H4 (cell line): ENCODE measurements at regions not wholly inside any gene's neighbourhood (a gene's known extent, or its start where the extent isn't known, plus 50 kb on each side); places are given as distances from the start of the nearest gene placed in this dataset.

ENCODE experiments used
- DNase-seq: peaks from one replicate; pipeline ENCODE4 v3.0.0-alpha.2; 2015; ENCODE audit warnings: low spot score

DNA sequence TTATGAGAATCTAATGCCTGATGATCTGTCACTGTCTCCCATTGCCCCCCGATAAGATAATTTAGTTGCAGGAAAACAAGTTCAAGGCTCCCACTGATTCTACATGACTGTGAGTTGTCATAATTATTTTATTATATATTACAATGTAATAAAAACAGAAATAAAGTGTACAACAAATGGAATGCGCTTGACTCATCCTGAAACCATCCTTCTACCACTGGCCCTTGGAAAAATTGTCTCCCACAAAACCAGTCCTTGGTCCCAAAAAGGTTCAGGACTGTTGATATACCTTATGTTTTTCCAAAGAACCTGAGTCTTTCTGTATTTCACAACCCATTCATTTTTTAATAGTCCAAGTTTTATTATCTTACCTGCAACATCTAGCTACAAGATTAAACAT lies 403.5 kb downstream of the TAF11L14 start:
- no peak for DNase-seq

DNA sequence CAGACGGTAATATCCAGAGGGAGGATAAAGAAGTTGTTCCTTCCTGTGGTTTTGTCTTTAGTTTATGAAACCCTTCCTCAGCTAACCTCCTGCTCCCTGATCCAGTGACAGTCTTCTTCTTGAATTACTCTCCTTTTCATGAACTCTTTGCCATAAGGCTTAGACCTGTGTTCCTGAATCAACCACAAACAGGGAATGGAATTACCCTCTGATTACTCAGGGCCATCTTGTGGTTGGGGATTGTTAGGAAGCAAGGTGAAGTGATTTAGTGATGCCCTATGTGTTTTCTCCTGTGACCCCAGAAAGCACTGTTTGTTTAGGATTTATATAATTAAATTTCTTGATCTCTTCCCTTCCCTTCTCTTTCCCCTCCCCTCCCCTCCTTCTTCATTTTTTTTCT lies 409.1 kb downstream of the TAF11L14 start:
- peak; percentile 81 for DNase-seq

DNA sequence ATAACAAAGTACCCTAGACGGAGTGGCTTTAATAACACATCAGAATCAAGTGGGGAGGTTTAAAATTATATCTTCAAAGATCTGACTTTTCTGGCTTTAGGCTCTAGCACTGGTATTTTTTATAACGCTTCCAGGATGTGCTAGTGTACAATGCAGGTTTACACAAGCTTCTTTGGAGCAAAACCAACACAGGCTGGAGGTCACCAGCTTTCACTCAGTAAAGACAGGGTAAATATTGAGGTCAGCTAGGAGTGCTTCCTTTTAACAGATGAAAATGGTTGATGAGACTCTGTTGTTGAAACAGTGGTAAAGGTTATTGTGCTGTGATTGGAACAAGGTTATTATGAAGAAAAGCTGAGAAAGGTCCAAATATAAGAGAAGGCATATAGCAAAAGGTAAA lies 414.2 kb downstream of the TAF11L14 start:
- no peak for DNase-seq

DNA sequence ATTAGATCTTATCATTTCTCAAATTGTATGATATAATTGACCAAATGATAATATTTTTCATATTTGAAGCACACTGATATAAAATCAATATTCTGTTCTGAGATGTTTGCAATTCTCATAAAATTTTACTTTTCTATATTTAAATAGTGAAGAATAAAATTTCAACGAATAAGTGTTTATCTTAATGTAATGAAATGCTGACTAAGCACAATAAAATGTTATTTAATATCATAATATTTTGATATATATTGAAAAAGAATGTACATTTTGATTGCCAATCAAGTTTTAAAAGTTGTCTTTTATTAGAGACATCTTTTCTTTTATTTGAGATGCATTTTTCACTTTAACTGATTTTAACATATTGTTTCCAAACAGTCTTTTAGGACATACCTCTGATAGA lies 416.1 kb downstream of the TAF11L14 start:
- DNase-seq = no peak

DNA sequence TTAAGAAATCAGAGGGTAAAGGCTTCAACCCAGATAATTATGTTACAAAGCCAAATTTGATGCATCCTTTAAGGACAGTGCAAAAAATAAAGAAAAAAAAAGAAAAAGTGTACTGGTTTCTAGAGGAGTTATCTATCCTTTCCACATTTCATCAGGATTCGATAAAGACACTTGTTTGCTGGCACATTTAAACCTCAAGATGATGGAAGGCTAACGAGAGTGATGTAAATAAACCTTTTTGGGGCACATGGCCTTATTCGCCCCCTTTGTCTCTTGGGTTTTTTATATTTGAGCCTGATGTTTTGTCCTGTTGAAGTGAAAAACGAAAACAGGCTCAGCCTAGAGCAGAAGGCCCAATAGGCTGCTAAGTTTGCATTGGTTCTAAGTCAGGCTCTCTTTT lies 416.5 kb downstream of the TAF11L14 start:
- DNase-seq = no peak

DNA sequence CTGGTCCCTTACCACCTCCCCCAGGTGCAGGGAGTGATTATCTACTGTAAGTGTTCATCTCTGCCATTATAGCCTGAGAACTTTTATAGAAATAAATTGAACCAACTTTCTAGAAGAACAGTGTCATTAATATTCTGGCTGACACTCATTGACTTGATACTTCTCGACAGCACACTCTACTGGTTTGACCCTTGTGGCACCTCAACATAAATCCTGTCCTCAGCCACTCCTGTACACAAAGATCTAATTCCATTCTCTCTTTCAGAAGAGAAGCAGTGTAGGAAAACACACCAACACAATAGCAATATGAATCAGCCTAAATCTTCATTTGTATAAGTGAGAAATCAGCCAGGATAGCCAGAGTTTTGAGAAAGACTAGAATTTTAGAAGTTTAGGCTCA lies 417.7 kb downstream of the TAF11L14 start:
- peak; percentile 12 for DNase-seq

DNA sequence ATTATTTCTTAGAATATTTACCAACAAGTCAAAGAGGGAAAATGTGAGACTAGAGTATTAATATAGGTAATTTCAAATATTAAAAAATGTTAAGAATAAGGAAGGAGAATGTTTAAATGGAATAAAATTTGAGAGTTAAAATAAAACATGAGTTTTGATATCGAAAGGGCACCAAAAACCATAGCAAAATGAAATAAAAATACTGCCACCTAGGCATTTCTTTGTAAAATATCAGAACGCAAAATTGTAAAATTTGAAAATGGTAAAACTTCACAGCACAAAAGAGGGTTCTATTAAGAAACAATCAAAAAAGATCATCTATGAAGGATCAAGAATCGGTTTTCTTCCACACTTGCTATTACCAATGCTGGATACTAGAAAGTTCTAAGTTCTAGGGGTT lies 418.3 kb downstream of the TAF11L14 start:
- no peak for DNase-seq

DNA sequence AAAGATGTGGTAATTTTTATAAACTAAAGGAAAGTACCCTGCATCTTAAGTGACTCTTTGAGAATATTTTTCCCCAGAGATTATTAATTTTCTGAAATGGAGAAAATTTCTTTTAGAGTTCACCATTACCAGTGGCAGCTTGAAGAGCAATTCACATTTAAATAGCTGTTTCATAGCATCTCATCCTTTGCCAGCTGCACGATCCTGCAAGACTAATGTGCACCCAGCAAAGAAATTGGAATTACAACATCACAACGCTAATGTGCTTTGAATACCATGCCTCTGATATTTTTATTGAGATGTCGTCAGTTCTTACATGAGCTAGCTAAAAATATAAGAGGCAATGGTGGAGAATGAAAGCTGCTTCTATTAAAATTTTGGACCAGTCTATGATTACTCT lies 423.5 kb downstream of the TAF11L14 start:
- DNase-seq = no peak

DNA sequence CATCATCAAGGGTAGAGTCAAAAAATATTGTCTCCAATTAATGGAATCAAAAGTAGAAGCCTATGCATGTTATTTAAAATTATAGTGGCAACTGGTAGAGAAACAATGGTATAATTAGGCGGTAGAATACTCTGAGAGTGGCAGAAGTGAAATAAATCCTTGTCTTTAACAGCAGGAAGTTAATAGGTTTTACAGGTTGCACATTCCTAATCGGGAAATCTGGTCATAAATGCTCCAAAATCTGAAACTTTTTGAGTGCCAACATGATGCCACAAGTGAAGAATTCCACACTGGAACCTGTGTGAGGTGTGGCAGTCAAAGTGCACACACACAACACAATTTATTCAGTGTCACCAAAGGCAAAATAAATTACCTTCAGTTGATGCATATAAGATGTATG lies 433.4 kb downstream of the TAF11L14 start:
- DNase-seq = no peak

DNA sequence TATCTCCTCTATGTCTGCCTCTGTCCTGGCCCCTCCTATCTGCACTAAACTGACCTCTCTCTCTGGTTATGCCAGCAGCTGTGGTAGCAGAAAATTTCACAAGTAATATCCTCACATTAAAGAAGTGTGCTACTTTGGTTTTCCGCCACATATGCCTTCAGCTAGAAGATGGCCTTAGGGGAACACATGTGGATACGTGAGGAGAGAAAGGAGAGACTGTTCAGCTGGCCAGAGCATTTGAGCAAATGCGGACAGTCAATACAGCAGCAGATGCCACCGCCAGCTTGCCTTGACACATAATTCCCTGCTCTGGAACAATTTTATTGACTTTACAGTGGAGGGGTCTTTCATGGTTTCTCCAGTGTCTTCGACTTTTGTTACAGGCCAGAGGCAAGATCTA lies 434.6 kb downstream of the TAF11L14 start:
- DNase-seq = no peak

DNA sequence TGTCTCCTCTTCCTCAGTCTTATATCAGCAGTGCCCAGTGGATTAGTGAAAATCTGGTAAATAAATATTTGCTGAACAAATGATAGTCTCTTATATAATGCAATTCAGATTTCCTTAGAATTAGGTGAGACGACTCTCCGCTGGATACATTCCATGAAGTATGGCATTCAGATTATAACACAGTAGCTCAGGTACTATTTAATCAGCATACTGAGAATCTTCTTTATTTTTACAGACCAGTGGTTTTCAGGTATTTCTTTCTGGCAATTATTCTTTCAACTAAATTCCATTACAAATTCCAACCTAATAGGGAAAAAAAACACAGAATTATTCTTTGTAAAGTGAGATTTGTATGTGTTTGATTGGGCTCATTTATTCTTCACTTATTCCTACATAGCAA lies 435.5 kb downstream of the TAF11L14 start:
- DNase-seq = no peak

DNA sequence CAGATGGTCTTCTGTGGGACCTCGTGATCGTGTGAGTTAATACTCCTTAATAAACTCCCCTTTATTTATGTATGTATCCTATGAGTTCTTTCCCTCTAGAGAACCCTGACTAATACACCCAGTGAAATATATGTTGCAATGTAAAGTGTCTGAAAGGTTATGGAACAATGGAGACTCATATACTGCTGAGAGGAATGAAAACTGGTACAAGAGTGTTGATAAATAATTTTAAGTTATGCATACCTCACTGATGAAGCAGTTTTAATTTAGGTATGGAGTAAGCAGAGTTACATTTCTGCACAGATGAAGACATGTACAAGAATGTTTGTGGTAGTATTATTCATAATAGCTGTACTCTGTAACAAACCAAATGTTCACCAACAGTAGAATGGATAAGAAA lies 438.3 kb downstream of the TAF11L14 start:
- no peak for DNase-seq

DNA sequence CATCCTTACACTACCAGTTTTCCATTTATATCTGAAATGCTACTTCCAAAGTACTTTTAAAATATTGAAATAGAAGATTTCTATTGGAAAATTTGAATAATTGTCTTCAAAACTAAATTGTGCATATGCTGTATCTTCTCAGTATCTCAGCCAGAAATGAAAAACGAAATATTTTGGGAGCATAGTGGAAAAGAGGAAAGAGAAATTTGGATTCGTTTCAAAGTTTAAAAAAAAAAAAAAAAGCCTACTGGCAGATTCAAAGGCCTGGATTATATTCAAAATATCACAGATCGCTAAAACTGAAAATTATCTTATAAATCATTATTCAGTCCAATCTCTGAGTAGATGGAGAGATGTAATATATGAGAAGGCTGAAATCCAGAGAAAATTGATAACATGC lies 440.7 kb downstream of the TAF11L14 start:
- DNase-seq = no peak

DNA sequence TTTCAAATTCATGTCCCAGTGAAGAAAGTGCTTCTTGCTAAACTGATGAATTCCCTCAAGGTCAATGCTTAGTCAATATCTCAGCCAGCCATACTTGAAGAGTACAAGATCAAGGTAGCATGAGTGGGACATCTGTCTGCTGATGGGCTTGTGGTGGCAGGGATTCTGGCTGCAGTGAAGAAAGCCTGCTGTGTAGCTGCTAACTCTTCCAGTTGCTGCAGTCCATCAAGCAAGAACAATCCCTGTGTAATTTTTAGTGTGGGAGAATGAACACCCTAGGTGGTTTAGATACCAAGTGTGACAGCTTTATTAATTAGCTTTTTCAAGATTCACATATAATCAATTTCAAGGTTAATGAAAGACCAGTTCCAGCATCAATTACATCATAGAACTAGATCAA lies 443.9 kb downstream of the TAF11L14 start:
- no peak for DNase-seq

DNA sequence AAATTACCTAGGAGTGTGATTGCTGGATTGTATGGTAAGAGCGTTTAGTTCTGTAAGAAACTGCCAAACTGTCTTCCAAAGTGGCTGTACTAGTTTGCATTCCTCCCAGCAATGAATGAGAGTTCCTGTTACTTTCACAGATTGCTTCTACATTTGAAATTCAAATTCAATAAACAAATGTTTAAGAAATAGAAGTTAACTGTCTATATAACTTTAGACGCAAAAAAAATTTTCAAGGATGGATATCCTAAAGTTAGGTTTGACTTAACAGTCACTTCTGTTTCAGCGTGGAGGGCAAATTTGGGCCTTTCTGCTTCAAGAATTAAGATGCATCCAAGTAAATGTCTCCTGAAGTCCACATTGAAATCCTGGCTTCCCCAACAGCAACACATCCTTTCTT lies 445.6 kb downstream of the TAF11L14 start:
- no peak for DNase-seq

DNA sequence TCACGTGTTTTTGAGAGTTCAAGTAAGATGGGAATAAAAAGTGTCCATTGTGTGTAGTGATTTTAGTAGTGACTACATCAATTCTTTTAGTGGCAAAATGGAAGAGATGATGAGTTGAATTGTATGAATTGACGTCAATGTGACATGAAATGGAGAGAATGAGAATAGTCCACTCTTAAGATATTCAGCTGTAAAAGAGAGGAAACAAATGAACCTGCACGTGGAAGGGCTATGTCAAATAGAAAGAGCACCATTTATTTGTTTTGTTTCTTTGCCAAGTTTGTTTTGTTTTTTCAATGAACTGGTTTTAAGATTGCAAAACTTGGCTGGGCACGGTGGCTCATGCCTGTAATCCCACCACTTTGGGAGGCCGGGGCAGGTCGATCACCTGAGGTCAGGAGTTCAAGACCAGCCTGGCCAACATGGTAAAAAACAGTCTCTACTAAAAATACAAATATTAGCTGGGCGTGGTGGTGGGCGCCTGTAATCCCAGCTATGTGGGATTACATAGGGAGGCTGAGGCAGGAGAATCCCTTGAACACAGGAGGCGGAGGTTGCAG lies 453.8 kb downstream of the TAF11L14 start:
- no peak for DNase-seq

DNA sequence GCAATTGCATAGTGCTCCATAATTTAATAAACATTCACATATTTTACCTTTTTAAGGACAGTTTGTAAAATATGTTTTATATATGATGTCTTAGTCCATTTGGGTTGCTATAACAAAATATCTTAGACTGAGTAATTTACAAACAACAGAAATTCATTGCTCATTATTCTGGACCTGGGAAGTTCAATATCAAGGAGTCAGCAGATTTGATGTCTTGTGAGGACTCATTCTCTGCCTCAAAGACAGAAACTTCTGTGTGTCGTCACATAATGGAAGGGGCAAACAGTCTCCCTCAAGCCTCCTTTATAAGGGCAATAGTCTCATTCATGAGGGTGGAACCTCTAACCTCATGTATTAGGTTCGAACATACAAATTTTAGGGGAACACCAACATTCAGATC lies 455.9 kb downstream of the TAF11L14 start:
- DNase-seq = no peak

DNA sequence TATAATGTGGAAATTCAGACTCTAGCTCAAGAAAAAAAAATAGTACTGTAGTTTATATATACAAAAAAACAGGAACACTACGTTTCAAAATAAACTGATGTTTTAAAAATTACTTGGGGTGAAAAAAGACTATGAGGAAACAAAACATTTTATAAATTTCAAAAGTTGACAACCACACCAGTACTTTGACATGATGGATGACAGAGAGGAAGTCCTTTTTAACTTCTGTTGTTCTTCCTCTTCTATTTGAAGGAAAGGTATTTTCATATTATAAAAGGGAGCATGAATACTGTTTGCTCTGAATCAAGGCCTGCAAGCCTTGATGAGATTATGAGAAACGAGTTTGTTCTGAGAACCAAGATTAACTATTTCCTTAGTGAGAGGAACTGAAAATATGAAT lies 456.9 kb downstream of the TAF11L14 start:
- no peak for DNase-seq

DNA sequence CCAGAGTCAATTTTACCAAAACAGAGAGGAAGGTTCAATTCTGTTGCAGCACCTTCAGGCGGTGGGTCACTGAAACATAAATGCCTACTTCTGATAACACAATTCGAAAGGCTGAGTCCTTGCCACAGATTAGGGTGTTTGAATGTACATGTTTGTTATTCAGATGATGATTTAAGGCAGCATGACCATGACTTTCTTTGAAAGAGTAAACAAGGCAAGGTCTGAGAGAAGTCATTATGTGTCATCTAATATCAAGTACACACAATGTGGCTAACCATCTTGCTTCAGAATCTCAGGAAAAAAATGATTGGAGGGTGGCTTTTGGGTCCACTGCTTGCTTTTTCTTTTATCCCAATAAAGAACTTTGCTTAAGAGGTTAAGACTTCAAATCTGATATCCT lies 457.5 kb downstream of the TAF11L14 start:
- DNase-seq = peak; percentile 52

DNA sequence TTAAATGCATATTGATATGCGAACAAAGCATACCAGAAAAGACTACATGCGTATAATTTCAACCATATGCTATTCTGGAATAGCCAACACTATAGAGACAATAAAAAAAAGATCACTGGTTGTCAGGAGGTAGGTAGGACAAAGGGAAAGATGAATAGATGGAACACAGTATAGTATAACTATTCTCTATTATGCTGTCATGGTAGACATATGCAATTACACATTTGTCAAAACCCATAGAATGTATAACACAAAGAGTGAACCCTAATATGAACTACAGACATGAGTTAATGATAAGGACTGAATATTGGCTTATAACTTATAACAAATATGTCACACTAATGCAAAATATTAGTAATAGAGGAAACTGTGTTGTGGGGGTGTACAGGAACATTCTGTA lies 460.8 kb downstream of the TAF11L14 start:
- no peak for DNase-seq

DNA sequence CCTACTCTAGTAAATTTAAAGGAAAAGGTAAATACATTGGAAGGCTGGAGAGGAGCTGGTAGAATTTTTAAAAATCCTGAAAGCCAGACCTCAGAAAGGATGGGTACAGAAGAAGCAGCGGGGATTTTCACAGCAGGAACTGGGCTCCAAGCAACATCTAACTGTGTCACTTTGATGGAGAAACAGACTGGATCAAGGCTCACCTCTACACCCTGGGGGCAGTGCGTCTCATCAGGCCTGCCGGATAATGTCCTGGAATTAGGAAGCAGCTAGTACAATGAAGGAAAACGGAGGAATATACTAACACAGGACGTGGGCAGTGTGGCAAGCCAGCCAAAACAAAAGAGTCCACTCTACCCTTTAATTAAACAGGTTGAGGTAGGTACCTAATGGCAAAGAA lies 463.6 kb downstream of the TAF11L14 start:
- DNase-seq = no peak

DNA sequence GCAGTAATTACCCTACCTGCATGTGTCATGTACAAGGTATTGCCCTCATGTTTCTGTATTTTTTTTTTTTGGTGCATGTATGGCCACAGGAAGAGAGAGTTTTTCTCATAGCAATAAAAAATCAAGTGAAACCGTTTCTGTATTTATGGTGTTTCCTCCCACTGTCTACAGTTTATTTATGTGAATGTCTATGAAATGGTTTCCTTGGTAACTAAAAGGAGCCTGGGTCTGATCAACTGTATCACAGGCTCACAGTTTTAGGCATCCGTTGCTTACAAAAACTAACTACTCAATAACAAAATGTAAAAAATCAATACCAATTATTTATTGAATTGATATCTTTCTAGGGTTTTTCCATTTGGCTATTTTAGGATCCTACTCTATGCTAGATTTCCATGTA lies 464.4 kb downstream of the TAF11L14 start:
- DNase-seq = no peak

DNA sequence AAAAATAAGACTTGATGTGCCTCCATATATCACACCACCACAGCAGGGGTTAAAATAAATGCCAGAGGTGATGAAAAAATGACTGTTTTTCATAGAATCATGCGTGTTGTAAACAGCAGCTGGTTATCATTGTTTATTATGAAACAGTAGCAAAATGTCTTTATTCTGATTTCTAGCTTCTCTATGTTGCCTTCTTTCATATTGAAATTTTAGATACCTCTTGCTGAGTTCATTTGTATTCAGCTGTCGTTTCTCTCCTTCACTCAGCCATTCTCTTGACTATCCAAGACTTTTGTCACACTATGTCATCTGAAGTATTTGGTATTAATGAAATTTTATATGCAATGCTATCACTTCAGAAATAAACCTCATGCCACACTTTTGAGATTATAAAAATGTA lies 465.0 kb downstream of the TAF11L14 start:
- DNase-seq = no peak

DNA sequence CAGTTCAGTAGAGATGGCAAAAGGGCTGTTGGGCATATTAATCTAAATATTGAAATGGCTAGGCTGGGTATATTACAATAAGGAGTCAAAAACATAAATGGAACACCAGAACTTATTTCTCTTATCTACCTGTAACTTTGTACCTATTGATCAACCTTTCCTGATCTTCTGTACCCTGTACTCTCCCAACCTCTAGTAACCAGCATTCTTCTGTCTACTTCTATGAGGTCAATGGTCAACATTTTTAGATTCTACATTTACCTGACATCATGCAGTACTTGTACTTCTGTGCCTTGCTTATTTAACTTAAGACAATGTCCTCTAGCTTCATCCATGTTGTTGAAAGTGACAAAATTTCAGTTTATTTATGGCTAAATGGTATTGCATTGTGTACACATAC lies 467.3 kb downstream of the TAF11L14 start:
- no peak for DNase-seq

DNA sequence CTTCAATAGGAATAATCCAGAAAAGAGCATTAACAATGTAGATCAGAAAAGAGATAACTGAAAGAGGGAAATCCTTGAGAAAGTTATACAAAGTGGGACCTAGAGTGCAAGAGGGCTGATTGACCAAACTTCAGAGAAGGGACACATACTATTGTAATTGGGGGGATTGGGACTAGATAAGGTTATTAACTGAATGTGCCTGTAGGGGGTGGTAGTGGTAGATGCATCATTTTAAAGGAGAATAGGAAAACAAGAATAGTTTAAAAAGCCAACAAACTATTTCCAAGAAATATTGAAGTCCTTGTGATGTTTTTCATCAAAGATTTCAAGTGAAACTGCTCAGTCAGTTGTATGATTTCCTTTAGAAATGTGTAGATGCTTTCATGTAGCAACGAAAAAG lies 468.5 kb downstream of the TAF11L14 start:
- DNase-seq = no peak
